ENCODE measurements at regions not wholly inside any gene's neighbourhood (a gene's known extent, or its start where the extent isn't known, plus 50 kb on each side); places are given as distances from the start of the nearest gene placed in this dataset.

DNA sequence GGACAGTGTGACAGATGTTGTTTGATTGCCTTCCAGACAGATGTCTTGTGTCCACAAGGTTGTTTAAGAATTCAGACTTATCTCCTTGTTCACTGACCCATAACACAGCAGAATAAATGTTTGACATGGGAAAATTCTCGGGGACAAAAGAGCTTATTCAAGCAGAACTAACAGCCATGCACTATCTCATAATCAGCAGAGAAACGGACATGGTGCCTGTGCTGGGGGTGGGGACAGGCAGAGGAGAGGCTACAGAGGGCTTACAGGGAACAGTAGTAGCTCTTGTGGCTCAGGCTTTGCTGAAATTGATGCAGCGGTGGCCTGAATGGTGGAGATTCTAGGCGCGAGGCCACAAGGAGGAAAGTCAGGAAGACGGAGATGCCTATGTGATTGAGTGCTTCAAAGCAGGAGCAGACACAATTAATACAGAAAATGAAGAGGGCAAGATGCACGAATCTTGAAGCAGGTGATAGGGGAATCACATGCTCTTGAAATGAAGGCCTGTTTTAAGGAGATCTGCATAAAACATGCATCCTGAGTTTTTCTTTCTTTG lies 62.0 kb upstream of the CAB39 start:
- no peak overlapping the region for H3K4me2 ChIP-seq (ENCODE audit: low read length)
- H2AFZ ChIP-seq (ENCODE audit: low read length), result peak overlapping the region; percentile 74; the same call in 1 of the 2 replicates
- H3K9me2 ChIP-seq (ENCODE audit: low read depth, low read length), result no peaks in the 10 kb centered on the region

DNA sequence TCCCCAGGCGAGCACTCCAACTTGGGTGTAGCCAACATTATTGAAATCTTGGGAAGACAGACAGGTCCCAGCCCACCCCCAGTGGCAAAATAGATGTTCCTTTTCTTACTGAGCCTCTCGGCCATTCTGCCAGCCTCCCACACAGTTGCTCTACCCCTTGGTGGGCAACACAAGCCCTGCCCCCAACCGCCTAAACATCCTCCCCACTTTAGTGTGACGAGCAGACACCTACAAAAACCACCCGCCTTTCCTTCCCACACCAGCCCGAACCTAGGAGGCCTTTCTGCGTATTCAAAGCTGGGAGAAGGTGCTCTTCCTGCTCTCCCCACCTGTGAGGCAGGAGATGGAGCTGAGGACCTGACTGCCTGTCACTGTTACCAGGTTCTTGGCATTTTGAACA lies 58.6 kb upstream of the CAB39 start:
- Histone ChIP-seq H2AFZ (ENCODE audit: low read length) (no peak overlapping the region), H3K9me2 (ENCODE audit: low read depth, low read length) (no peaks in the 10 kb centered on the region), H3K79me2 (ENCODE audit: insufficient read depth, low read length) (no peaks in the 10 kb centered on the region), H4K20me1 (ENCODE audit: insufficient read depth, low read length) (no peaks in the 10 kb centered on the region), H3F3A (ENCODE audit: insufficient read depth, low read length) (no peaks in the 10 kb centered on the region), H3K27me3 (ENCODE audit: insufficient read depth, low read length) (no peaks in the 10 kb centered on the region), H3K9ac (ENCODE audit: low read length) (no peak overlapping the region), H3K27ac (ENCODE audit: low read depth, low read length, poor library complexity, severe bottlenecking) (no peak overlapping the region), H3K4me1 (ENCODE audit: insufficient read depth, low read length, severe bottlenecking) (peaks cover 9% of the 10 kb centered on the region), H3K4me3 (ENCODE audit: low read depth, low read length, poor library complexity, severe bottlenecking) (no peak overlapping the region), H3K9me3 (ENCODE audit: low read length) (no peaks in the 10 kb centered on the region), H3K4me2 (ENCODE audit: low read length) (no peak overlapping the region), H3K36me3 (ENCODE audit: insufficient read depth, low read length) (no peaks in the 10 kb centered on the region)
- no peak for TF ChIP-seq EZH2 (IDR thresholded peaks at IDR 0.05; ENCODE audit: borderline replicate concordance, low read length)
- TF ChIP-seq, protein P1, sequence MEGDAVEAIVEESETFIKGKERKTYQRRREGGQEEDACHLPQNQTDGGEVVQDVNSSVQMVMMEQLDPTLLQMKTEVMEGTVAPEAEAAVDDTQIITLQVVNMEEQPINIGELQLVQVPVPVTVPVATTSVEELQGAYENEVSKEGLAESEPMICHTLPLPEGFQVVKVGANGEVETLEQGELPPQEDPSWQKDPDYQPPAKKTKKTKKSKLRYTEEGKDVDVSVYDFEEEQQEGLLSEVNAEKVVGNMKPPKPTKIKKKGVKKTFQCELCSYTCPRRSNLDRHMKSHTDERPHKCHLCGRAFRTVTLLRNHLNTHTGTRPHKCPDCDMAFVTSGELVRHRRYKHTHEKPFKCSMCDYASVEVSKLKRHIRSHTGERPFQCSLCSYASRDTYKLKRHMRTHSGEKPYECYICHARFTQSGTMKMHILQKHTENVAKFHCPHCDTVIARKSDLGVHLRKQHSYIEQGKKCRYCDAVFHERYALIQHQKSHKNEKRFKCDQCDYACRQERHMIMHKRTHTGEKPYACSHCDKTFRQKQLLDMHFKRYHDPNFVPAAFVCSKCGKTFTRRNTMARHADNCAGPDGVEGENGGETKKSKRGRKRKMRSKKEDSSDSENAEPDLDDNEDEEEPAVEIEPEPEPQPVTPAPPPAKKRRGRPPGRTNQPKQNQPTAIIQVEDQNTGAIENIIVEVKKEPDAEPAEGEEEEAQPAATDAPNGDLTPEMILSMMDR (IDR thresholded peaks at IDR 0.05; ENCODE audit: low read length), result no peak

More for the DNA sequence above, 62.0 kb upstream of the CAB39 start:
- TF ChIP-seq, protein P1 (IDR thresholded peaks at IDR 0.05; ENCODE audit: low read length), result no peak
- TF ChIP-seq EZH2 (IDR thresholded peaks at IDR 0.05; ENCODE audit: borderline replicate concordance, low read length), result no peak
- Histone ChIP-seq H3K27ac (ENCODE audit: low read depth, low read length, poor library complexity, severe bottlenecking) (no peak overlapping the region), H4K20me1 (ENCODE audit: insufficient read depth, low read length) (no peaks in the 10 kb centered on the region), H3K79me2 (ENCODE audit: insufficient read depth, low read length) (no peaks in the 10 kb centered on the region), H3F3A (ENCODE audit: insufficient read depth, low read length) (no peaks in the 10 kb centered on the region), H3K9me3 (ENCODE audit: low read length) (no peaks in the 10 kb centered on the region), H3K36me3 (ENCODE audit: insufficient read depth, low read length) (no peaks in the 10 kb centered on the region), H3K27me3 (ENCODE audit: insufficient read depth, low read length) (no peaks in the 10 kb centered on the region), H3K9ac (ENCODE audit: low read length) (no peak overlapping the region), H3K4me1 (ENCODE audit: insufficient read depth, low read length, severe bottlenecking) (peaks cover 9% of the 10 kb centered on the region), H3K4me3 (ENCODE audit: low read depth, low read length, poor library complexity, severe bottlenecking) (no peak overlapping the region)

DNA sequence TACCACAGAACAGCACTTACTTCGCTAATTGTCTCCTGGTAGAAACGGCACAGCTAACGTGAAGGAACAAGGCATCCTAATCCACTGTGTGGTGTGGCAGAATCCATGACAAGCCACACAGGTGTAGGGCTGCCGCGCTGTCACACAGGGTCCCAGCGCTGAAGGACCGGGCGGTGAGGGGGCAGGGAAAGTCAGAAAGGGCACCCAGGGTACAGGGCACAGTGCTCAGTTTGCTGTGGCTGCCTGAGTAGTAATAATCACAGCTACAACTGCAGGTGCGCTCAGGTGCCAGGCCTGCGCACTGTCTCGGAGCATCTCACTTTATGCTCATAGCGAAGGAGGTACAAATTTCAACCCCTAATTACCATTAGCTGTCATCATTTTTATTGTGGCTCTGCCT lies 55.2 kb upstream of the CAB39 start:
- Histone ChIP-seq H3K9me3 (ENCODE audit: low read length) (no peaks in the 10 kb centered on the region), H3K27ac (ENCODE audit: low read depth, low read length, poor library complexity, severe bottlenecking) (no peak overlapping the region), H3K4me1 (ENCODE audit: insufficient read depth, low read length, severe bottlenecking) (peaks cover 19% of the 10 kb centered on the region), H4K20me1 (ENCODE audit: insufficient read depth, low read length) (no peaks in the 10 kb centered on the region), H3K4me3 (ENCODE audit: low read depth, low read length, poor library complexity, severe bottlenecking) (no peak overlapping the region), H3K36me3 (ENCODE audit: insufficient read depth, low read length) (no peaks in the 10 kb centered on the region), H3K9ac (ENCODE audit: low read length) (no peak overlapping the region), H3K4me2 (ENCODE audit: low read length) (no peak overlapping the region), H3K9me2 (ENCODE audit: low read depth, low read length) (no peaks in the 10 kb centered on the region), H3F3A (ENCODE audit: insufficient read depth, low read length) (no peaks in the 10 kb centered on the region), H3K79me2 (ENCODE audit: insufficient read depth, low read length) (no peaks in the 10 kb centered on the region), H2AFZ (ENCODE audit: low read length) (no peak overlapping the region), H3K27me3 (ENCODE audit: insufficient read depth, low read length) (no peaks in the 10 kb centered on the region)
- no peak for TF ChIP-seq EZH2 (IDR thresholded peaks at IDR 0.05; ENCODE audit: borderline replicate concordance, low read length)

DNA sequence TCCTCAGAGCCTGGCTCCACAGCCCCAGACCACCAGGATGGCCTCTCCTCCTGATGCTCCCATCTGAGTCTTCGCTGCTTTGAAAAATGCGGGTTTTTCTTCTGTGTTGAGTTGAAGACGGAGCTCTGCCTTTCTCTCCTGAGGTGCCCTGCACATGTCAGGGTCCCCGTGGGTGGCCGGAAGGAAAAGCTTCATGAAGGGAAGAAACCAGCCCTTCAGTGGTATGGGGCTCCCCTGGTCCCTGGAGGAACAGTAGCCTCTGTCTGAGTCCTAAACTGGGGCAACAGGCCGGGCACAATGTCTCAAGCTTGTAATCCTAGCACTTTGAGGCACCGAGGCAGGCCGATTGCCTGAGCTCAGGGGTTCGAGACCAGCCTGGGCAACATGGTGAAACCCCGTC lies 54.7 kb upstream of the CAB39 start:
- Histone ChIP-seq H3K9me3 (ENCODE audit: low read length) (no peaks in the 10 kb centered on the region), H4K20me1 (ENCODE audit: insufficient read depth, low read length) (no peaks in the 10 kb centered on the region), H3K27ac (ENCODE audit: low read depth, low read length, poor library complexity, severe bottlenecking) (no peak overlapping the region), H3F3A (ENCODE audit: insufficient read depth, low read length) (no peaks in the 10 kb centered on the region), H3K79me2 (ENCODE audit: insufficient read depth, low read length) (no peaks in the 10 kb centered on the region), H3K36me3 (ENCODE audit: insufficient read depth, low read length) (no peaks in the 10 kb centered on the region), H3K27me3 (ENCODE audit: insufficient read depth, low read length) (no peaks in the 10 kb centered on the region), H3K9ac (ENCODE audit: low read length) (no peak overlapping the region), H3K4me3 (ENCODE audit: low read depth, low read length, poor library complexity, severe bottlenecking) (no peak overlapping the region), H3K4me2 (ENCODE audit: low read length) (no peak overlapping the region), H2AFZ (ENCODE audit: low read length) (no peak overlapping the region), H3K4me1 (ENCODE audit: insufficient read depth, low read length, severe bottlenecking) (peaks cover 19% of the 10 kb centered on the region), H3K9me2 (ENCODE audit: low read depth, low read length) (no peaks in the 10 kb centered on the region)
- no peak for TF ChIP-seq EZH2 (IDR thresholded peaks at IDR 0.05; ENCODE audit: borderline replicate concordance, low read length)
- TF ChIP-seq, protein P1 (IDR thresholded peaks at IDR 0.05; ENCODE audit: low read length), result no peak
